ENCODE measurements at regions not wholly inside any gene's neighbourhood (a gene's known extent, or its start where the extent isn't known, plus 50 kb on each side); places are given as distances from the start of the nearest gene placed in this dataset.

- no peak overlapping the region for H3K27ac ChIP-seq (ENCODE audit: control insufficient read depth, insufficient read depth)
- H3K79me2 ChIP-seq (ENCODE audit: control insufficient read depth, insufficient read depth, low read length), result no peaks in the 10 kb centered on the region
- no peak overlapping the region for H3K9ac ChIP-seq (ENCODE audit: control insufficient read depth, insufficient read depth, low read length)
- no TSS peak for BruUV-seq (replicated peaks)
- H4K20me1 ChIP-seq (ENCODE audit: control insufficient read depth, insufficient read depth), result no peaks in the 10 kb centered on the region
- no peaks in the 10 kb centered on the region for H3K9me3 ChIP-seq (replicated peaks; ENCODE audit: control insufficient read depth, insufficient read depth, low read length)
- TF ChIP-seq STAT3 (IDR thresholded peaks at IDR 0.05; ENCODE audit: low read depth, low read length) (no peak), ETV6 (conservative IDR thresholded peaks at IDR 0.05 in 1 of 2, IDR thresholded peaks at IDR 0.05 in 1 of 2; ENCODE audit: borderline replicate concordance in 1 of 2, low read depth in 1 of 2) (no peak), PRDM15 (CRISPR knock-in tag; IDR thresholded peaks at IDR 0.05) (no peak), ESRRA (IDR thresholded peaks at IDR 0.05; ENCODE audit: low read length) (no peak), E4F1 (IDR thresholded peaks at IDR 0.05; ENCODE audit: borderline replicate concordance, partially characterized antibody) (no peak), MTA2 (IDR thresholded peaks at IDR 0.05; ENCODE audit: low read depth) (no peak), IRF3 (IDR thresholded peaks at IDR 0.05) (no peak), SMARCA5 (IDR thresholded peaks at IDR 0.05) (no peak), SMAD5 (IDR thresholded peaks at IDR 0.05; ENCODE audit: low read depth) (no peak)
- 78% methylated on average over 6 of the region's 6 CpGs for WGBS (ENCODE audit: insufficient coverage, insufficient replicate concordance, low lambda C conversion rate, missing lambda C conversion rate)
- no peaks in the 10 kb centered on the region for H3K27me3 ChIP-seq (replicated peaks in 1 of 2; ENCODE audit: control insufficient read depth in 2 of 2, insufficient read depth in 2 of 2, low read length in 1 of 2)
- ATAC-seq (no peak), DNase-seq (ENCODE audit: low read depth, low spot score) (no peak), FAIRE-seq (no peak)
- intact Hi-C loops (cut with micrococcal nuclease; ENCODE audit: unreplicated experiment) (no loop called here), in situ Hi-C loops (cut with MboI) (no loop called here)
- ChIA-PET SMC1A (ENCODE audit: uncharacterized antibody, unreplicated experiment) (no interaction called here), CTCF (interaction anchor here (0.6 kb wide), 1 partner anchor 8 kb away, joined by 3 read pairs; no protein-coding TSS in a partner anchor), RAD21 (ENCODE audit: unreplicated experiment) (no interaction called here), POLR2A (no interaction called here)
- no peaks in the 10 kb centered on the region for H3K4me1 ChIP-seq (ENCODE audit: control insufficient read depth, insufficient read depth, low read length)
- H3K4me3 ChIP-seq, result no peak overlapping the region
- H2AFZ ChIP-seq (ENCODE audit: control insufficient read depth, low read depth, low read length), result no peak overlapping the region
- H3K4me2 ChIP-seq (ENCODE audit: control insufficient read depth, insufficient read depth), result no peak overlapping the region
- no peaks in the 10 kb centered on the region for H3K36me3 ChIP-seq (ENCODE audit: control insufficient read depth in 2 of 2, insufficient read depth in 2 of 2, low read length in 1 of 2)
Observed at GRCh38 chr1:88529581-88529980, 154.5 kb upstream of the PKN2 start.

All from GM12878 (cell line).